AG09309 (cell line): ENCODE measurements at regions not wholly inside any gene's neighbourhood (a gene's known extent, or its start where the extent isn't known, plus 50 kb on each side); places are given as distances from the start of the nearest gene placed in this dataset.

Source experiments
- DNase-seq: peaks from one replicate; pipeline ENCODE4 v3.0.0-alpha.2; 2010; ENCODE audit warnings: low read depth
- H3K4me3 ChIP-seq: 2 replicates; pipeline ENCODE4 v1.5.1; 2011; ENCODE audit warnings: mild to moderate bottlenecking, low read depth, low read length, moderate library complexity; ENCODE audit not compliant: control insufficient read depth
- TF ChIP-seq, protein P1 (sequence below): IDR thresholded peaks from 2 replicates; pipeline ENCODE4 v1.5.1; 2011; ENCODE audit warnings: mild to moderate bottlenecking, low read depth, low read length, inconsistent platforms; ENCODE audit not compliant: insufficient read depth, control insufficient read depth; ENCODE audit errors: missing control alignments

DNA sequence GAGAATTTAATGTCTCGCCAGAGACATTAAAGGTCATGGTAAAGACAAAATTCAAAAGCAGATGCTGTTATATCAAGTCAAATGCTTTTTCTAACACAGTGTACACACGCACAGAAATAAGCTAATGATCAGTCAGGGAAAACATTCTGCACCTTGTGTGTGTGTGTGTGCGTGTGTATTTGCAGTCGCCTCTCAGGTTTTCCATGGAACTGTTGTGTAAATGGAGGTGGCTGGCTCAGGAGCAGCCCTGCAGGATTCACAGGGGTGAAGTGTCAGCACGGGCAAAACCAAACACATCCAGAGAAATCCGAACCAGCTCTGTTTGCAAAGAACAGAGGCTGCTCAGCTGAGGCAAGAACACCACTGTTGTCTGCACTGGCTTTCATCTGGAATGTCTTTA lies 76.2 kb upstream of the YWHAQ start:
- no peak for DNase-seq
- no peak overlapping the region for H3K4me3 ChIP-seq
- TF ChIP-seq, protein P1, sequence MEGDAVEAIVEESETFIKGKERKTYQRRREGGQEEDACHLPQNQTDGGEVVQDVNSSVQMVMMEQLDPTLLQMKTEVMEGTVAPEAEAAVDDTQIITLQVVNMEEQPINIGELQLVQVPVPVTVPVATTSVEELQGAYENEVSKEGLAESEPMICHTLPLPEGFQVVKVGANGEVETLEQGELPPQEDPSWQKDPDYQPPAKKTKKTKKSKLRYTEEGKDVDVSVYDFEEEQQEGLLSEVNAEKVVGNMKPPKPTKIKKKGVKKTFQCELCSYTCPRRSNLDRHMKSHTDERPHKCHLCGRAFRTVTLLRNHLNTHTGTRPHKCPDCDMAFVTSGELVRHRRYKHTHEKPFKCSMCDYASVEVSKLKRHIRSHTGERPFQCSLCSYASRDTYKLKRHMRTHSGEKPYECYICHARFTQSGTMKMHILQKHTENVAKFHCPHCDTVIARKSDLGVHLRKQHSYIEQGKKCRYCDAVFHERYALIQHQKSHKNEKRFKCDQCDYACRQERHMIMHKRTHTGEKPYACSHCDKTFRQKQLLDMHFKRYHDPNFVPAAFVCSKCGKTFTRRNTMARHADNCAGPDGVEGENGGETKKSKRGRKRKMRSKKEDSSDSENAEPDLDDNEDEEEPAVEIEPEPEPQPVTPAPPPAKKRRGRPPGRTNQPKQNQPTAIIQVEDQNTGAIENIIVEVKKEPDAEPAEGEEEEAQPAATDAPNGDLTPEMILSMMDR, result no peak

GRCh38 chr2:9707611-9708160 lies 76.9 kb upstream of the YWHAQ start:
- no peak overlapping the region for H3K4me3 ChIP-seq
- TF ChIP-seq, protein P1, result no peak
- no peak for DNase-seq

GRCh38 chr2:9708683-9709538 lies 78.1 kb upstream of the YWHAQ start:
- TF ChIP-seq, protein P1, result no peak
- H3K4me3 ChIP-seq, result no peak overlapping the region
- no peak for DNase-seq

DNA sequence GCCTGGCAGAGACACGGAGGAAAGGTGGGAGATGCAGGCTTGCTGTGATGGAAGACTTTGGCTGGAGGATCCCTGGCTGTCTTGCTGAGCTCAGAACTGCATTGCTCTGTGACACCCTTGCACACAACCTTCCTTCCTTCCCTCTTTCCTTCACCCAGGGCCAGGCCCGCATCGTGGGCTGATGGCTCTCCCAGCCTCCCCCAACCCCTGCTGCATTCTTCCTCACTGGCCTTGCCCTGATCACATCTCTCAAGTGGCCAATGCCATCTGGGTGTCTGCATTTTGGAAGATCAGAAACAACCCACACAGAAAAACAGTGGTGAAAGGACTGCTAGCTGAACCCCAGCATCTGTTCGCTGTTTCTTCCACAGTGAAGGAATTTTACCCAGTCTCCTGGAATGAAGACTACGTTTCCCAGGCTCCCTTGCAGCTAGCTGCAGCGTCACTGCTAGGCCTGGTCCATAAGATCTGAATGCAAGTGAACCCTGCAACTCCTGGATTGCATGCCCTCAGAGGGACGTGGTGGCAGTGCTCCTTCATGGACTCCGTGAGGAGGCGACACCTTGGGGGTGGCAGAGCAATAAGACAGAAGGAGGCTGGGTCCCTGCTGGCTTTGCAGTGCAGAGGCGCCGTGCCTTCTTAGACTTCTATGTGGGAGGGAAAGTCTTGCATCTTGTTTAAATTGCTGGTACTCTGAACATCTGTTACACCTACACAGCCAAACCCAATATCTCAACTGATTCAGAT lies 78.9 kb upstream of the YWHAQ start:
- TF ChIP-seq, protein P1, result no peak
- no peak overlapping the region for H3K4me3 ChIP-seq
- DNase-seq, result no peak

- DNase-seq, result no peak
- no peak overlapping the region for H3K4me3 ChIP-seq
- TF ChIP-seq, protein P1, result no peak
Observed at GRCh38 chr2:9710311-9710710, 79.5 kb upstream of the YWHAQ start.

GRCh38 chr2:9712263-9712662 lies 81.5 kb upstream of the YWHAQ start:
- TF ChIP-seq, protein P1, result no peak
- H3K4me3 ChIP-seq, result no peak overlapping the region
- no peak for DNase-seq
